ENCODE measurements at regions not wholly inside any gene's neighbourhood (a gene's known extent, or its start where the extent isn't known, plus 50 kb on each side); places are given as distances from the start of the nearest gene placed in this dataset.
"Not testable (repeated sequence)": the region's sequence is repeated elsewhere in the genome, so short reads cannot be mapped to it uniquely, and the experiment has no call there.

- no peak for DNase-seq
Observed at GRCh38 chr7:68816491-68816890, 781.8 kb upstream of the AUTS2 start.

- DNase-seq: no peak
Observed at GRCh38 chr7:68820321-68820720, 778.0 kb upstream of the AUTS2 start.

- no peak for DNase-seq
Observed at GRCh38 chr7:68821846-68822245, 776.4 kb upstream of the AUTS2 start.

- DNase-seq: no peak
Observed at GRCh38 chr7:68823996-68824780, 774.1 kb upstream of the AUTS2 start.

GRCh38 chr7:68828575-68828974, 769.7 kb upstream of the AUTS2 start:
- no peak for DNase-seq

GRCh38 chr7:68833422-68833821, 764.9 kb upstream of the AUTS2 start:
- no peak for DNase-seq

GRCh38 chr7:68839014-68839413, 759.3 kb upstream of the AUTS2 start:
- DNase-seq: no peak

GRCh38 chr7:68840991-68841390, 757.3 kb upstream of the AUTS2 start:
- no peak for DNase-seq

- not testable (repeated sequence) for DNase-seq
Observed at GRCh38 chr7:68843985-68844384, 754.3 kb upstream of the AUTS2 start.

- no peak for DNase-seq
Observed at GRCh38 chr7:68846811-68847325, 751.4 kb upstream of the AUTS2 start.

GRCh38 chr7:68853254-68853653, 745.0 kb upstream of the AUTS2 start:
- no peak for DNase-seq

GRCh38 chr7:68857571-68857970, 740.7 kb upstream of the AUTS2 start:
- DNase-seq: no peak

GRCh38 chr7:68858497-68858896, 739.8 kb upstream of the AUTS2 start:
- DNase-seq: no peak

- no peak for DNase-seq
Observed at GRCh38 chr7:68861171-68861570, 737.1 kb upstream of the AUTS2 start.

GRCh38 chr7:68862261-68862660, 736.0 kb upstream of the AUTS2 start:
- DNase-seq: no peak

- no peak for DNase-seq
Observed at GRCh38 chr7:68862736-68863135, 735.5 kb upstream of the AUTS2 start.

- DNase-seq: no peak
Observed at GRCh38 chr7:68865351-68866199, 732.7 kb upstream of the AUTS2 start.

GRCh38 chr7:68866200-68866570, 732.1 kb upstream of the AUTS2 start:
- no peak for DNase-seq

- not testable (repeated sequence) for DNase-seq
Observed at GRCh38 chr7:68866721-68867120, 731.6 kb upstream of the AUTS2 start.

- no peak for DNase-seq
Observed at GRCh38 chr7:68868978-68869377, 729.3 kb upstream of the AUTS2 start.

GRCh38 chr7:68873616-68874015, 724.7 kb upstream of the AUTS2 start:
- DNase-seq: no peak

- DNase-seq: no peak
Observed at GRCh38 chr7:68875857-68876256, 722.4 kb upstream of the AUTS2 start.

- DNase-seq: not testable (repeated sequence)
Observed at GRCh38 chr7:68887116-68887515, 711.2 kb upstream of the AUTS2 start.

GRCh38 chr7:68888971-68889385, 709.3 kb upstream of the AUTS2 start:
- no peak for DNase-seq
